Panc1 (cell line): ENCODE measurements at regions not wholly inside any gene's neighbourhood (a gene's known extent, or its start where the extent isn't known, plus 50 kb on each side); places are given as distances from the start of the nearest gene placed in this dataset.
A peak's percentile ranks its signal among the peaks of the same experiment; 100 is the strongest.
"Not testable (repeated sequence)": the region's sequence is repeated elsewhere in the genome, so short reads cannot be mapped to it uniquely, and the experiment has no call there.

Experiments used
- ATAC-seq: fragments of 200-7000 bp; cut with Tn5 transposase; 2 replicates; pipeline ENCODE4 v1.9.1; 2020; ENCODE audit warnings: mild to moderate bottlenecking, moderate library complexity
- BruUV-seq: library from RNA; stranded (reverse); fragments of 400-500 nt; replicated peaks from 2 replicates; lab custom pipeline; 2021; lab: Mats Ljungman, UMichigan
- CTCF ChIA-PET: fragments of 300-600 bp; sonication (Branson Sonifier 250); formaldehyde crosslinking; loops from one replicate; lab custom pipeline; 2022; ENCODE audit warnings: antibody characterized with exemption; lab: Charles Lee
- POLR2A ChIA-PET: fragments of 300-600 bp; sonication (Branson Sonifier 250); formaldehyde crosslinking; loops from one replicate; lab custom pipeline; 2022; ENCODE audit warnings: antibody characterized with exemption; lab: Charles Lee
- DNase-seq: peaks from one replicate; pipeline ENCODE4 v3.0.0-alpha.2; 2010; ENCODE audit warnings: low read depth, low spot score
- H3K27ac ChIP-seq: 2 replicates; pipeline ENCODE4 v1.5.1; 2011; ENCODE audit warnings: mild to moderate bottlenecking, low read length, inconsistent platforms
- H3K27me3 ChIP-seq: fragments of 200-500 bp; sonication (Bioruptor generic); 2 replicates; pipeline ENCODE4 v1.6.0; 2014; ENCODE audit warnings: low read length, inconsistent platforms; ENCODE audit not compliant: control insufficient read depth, insufficient read depth
- H3K36me3 ChIP-seq: fragments of 200-500 bp; sonication (Bioruptor generic); 2 replicates; pipeline ENCODE4 v1.5.1; 2014; ENCODE audit warnings: inconsistent platforms, mild to moderate bottlenecking, low read length, moderate library complexity; ENCODE audit not compliant: control insufficient read depth, insufficient read depth
- H3K4me1 ChIP-seq: 2 replicates; pipeline ENCODE4 v1.5.1; 2011; ENCODE audit warnings: inconsistent platforms, mild to moderate bottlenecking, low read length, moderate library complexity; ENCODE audit not compliant: control insufficient read depth, insufficient read depth
- H3K4me3 ChIP-seq, 2 experiments: 2 replicates each; pipeline ENCODE4 v1.5.1; 2011 to 2012; ENCODE audit warnings: low read depth in 2 of 2, low read length in 2 of 2, mild to moderate bottlenecking in 2 of 2, inconsistent platforms in 1 of 2, moderate library complexity in 1 of 2
- H3K9me3 ChIP-seq: fragments of 200-500 bp; sonication (Bioruptor generic); 2 replicates; pipeline ENCODE4 v1.5.1; 2014; ENCODE audit warnings: low read depth, mild to moderate bottlenecking, inconsistent platforms, low read length, moderate library complexity; ENCODE audit not compliant: control insufficient read depth, insufficient read depth
- POLR2AphosphoS5 ChIP-seq: IDR thresholded peaks from 2 replicates; pipeline ENCODE4 v1.6.1; 2012; ENCODE audit warnings: mild to moderate bottlenecking, low read depth, low read length, moderate library complexity
- SIN3A ChIP-seq: IDR thresholded peaks from 2 replicates; pipeline ENCODE4 v1.6.1; 2012; ENCODE audit warnings: low read depth, mild to moderate bottlenecking, low read length, moderate library complexity, borderline replicate concordance; ENCODE audit not compliant: insufficient read depth
- TCF7L2 ChIP-seq: IDR thresholded peaks from 2 replicates; pipeline ENCODE4 v1.6.1; 2011; ENCODE audit warnings: mild to moderate bottlenecking, low read depth, low read length, inconsistent platforms
- in situ Hi-C: cut with HindIII; loops from 2 replicates; pipeline ENCODE4 v1.10.0; 2016; ENCODE audit warnings: low sequenced_read_pairs, low pct_unique_long_range_greater_than_20kb
- intact Hi-C: fragments of 100-400 bp; cut with micrococcal nuclease; formaldehyde crosslinking; loops from one replicate; pipeline ENCODE4 v1.10.0; 2022; ENCODE audit not compliant: unreplicated experiment
- TF ChIP-seq, protein P1 (sequence below): fragments of 450-650 bp; IDR thresholded peaks from 2 replicates; pipeline ENCODE4 v1.5.1; 2017; ENCODE audit warnings: mild to moderate bottlenecking
- TF ChIP-seq, protein P2 (sequence below), 2 experiments: IDR thresholded peaks; 2 replicates each; pipeline ENCODE4 v1.6.1; 2011 to 2012; ENCODE audit warnings: low read depth in 2 of 2, control low read depth in 1 of 2, low read length in 1 of 2, mild to moderate bottlenecking in 1 of 2, moderate library complexity in 1 of 2; ENCODE audit not compliant: insufficient read depth in 1 of 2

- ChIA-PET POLR2A (interaction anchor here (0.7 kb wide), 1 partner anchor 86 kb away, joined by 3 read pairs; no protein-coding TSS in a partner anchor), CTCF (interaction anchor here (0.6 kb wide), 1 partner anchor 144 kb away, joined by 3 read pairs; no protein-coding TSS in a partner anchor)
- Histone ChIP-seq H3K9me3 (no peaks in the 10 kb centered on the region), H3K4me3 (no peak overlapping the region), H3K36me3 (no peaks in the 10 kb centered on the region), H3K27ac (no peak overlapping the region), H3K27me3 (no peaks in the 10 kb centered on the region), H3K4me1 (no peaks in the 10 kb centered on the region)
- ATAC-seq (peak; percentile 61; the same call in 1 of the 2 replicates), DNase-seq (no peak)
- BruUV-seq = no TSS peak
- in situ Hi-C loops (no loop called here), intact Hi-C loops (no loop called here)
- TF ChIP-seq, protein P1, sequence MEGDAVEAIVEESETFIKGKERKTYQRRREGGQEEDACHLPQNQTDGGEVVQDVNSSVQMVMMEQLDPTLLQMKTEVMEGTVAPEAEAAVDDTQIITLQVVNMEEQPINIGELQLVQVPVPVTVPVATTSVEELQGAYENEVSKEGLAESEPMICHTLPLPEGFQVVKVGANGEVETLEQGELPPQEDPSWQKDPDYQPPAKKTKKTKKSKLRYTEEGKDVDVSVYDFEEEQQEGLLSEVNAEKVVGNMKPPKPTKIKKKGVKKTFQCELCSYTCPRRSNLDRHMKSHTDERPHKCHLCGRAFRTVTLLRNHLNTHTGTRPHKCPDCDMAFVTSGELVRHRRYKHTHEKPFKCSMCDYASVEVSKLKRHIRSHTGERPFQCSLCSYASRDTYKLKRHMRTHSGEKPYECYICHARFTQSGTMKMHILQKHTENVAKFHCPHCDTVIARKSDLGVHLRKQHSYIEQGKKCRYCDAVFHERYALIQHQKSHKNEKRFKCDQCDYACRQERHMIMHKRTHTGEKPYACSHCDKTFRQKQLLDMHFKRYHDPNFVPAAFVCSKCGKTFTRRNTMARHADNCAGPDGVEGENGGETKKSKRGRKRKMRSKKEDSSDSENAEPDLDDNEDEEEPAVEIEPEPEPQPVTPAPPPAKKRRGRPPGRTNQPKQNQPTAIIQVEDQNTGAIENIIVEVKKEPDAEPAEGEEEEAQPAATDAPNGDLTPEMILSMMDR = no peak
- no peak for TF ChIP-seq TCF7L2
- TF ChIP-seq, protein P2, sequence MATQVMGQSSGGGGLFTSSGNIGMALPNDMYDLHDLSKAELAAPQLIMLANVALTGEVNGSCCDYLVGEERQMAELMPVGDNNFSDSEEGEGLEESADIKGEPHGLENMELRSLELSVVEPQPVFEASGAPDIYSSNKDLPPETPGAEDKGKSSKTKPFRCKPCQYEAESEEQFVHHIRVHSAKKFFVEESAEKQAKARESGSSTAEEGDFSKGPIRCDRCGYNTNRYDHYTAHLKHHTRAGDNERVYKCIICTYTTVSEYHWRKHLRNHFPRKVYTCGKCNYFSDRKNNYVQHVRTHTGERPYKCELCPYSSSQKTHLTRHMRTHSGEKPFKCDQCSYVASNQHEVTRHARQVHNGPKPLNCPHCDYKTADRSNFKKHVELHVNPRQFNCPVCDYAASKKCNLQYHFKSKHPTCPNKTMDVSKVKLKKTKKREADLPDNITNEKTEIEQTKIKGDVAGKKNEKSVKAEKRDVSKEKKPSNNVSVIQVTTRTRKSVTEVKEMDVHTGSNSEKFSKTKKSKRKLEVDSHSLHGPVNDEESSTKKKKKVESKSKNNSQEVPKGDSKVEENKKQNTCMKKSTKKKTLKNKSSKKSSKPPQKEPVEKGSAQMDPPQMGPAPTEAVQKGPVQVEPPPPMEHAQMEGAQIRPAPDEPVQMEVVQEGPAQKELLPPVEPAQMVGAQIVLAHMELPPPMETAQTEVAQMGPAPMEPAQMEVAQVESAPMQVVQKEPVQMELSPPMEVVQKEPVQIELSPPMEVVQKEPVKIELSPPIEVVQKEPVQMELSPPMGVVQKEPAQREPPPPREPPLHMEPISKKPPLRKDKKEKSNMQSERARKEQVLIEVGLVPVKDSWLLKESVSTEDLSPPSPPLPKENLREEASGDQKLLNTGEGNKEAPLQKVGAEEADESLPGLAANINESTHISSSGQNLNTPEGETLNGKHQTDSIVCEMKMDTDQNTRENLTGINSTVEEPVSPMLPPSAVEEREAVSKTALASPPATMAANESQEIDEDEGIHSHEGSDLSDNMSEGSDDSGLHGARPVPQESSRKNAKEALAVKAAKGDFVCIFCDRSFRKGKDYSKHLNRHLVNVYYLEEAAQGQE (IDR thresholded peaks at IDR 0.05; ENCODE audit: insufficient read depth in 1 of 2, low read depth in 2 of 2, low read length in 1 of 2) = no peak
- TF ChIP-seq POLR2AphosphoS5 = no peak
- TF ChIP-seq SIN3A = no peak
Measured at GRCh38 chr1:24248859-24249258, 61.8 kb upstream of the IFNLR1 start.

GRCh38 chr1:24247337-24247736 lies 60.2 kb upstream of the IFNLR1 start:
- DNase-seq, in situ Hi-C loops, CTCF ChIA-PET, POLR2A ChIA-PET, H3K27me3 ChIP-seq, H3K36me3 ChIP-seq, BruUV-seq, H3K27ac ChIP-seq, intact Hi-C loops, ATAC-seq, H3K4me1 ChIP-seq, H3K4me3 ChIP-seq, H3K9me3 ChIP-seq: not testable (repeated sequence)

DNA sequence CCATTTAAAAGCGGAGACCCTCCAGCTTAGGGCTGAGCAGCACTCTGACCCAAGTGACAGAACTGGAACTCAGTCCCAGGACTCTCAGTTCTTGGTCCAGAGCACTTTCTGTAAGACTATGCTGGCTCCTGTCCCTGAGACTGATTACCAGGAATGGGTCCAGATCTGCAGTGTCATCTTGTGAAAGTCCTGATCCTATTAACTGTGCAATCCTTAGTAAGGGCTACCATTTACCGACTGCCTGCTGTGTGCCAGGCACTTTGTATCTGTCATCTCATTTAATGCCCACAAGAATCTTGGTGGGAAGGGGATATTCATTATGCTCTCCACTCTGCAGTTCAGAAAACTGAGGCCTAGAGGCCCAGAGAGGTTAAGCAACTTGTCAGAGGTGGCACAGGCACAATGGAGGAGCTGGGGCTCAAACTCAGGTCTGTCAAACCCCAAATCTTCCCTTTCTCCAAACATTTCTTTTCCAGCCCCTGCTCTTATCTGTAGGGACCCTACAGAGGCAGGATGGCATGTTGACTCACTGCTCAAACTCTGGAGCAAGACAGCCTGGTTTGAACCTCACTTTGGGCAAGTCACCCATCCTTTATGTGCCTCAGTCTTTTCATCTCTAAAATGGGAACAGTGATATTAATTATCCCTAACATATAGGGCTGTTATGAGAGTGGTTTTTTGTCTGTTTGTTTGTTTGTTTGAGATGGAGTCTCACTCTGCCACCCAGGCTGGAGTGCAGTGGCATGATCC lies 57.6 kb upstream of the IFNLR1 start:
- DNase-seq (no peak), ATAC-seq (peak; percentile 43; the same call in 1 of the 2 replicates)
- no peak for TF ChIP-seq SIN3A
- TF ChIP-seq, protein P2 (IDR thresholded peaks at IDR 0.05; ENCODE audit: insufficient read depth in 1 of 2, low read depth in 2 of 2, low read length in 1 of 2) = no peak
- no peaks in the 10 kb centered on the region for H3K27me3 ChIP-seq
- H3K27ac ChIP-seq = no peak overlapping the region
- intact Hi-C loops (no loop called here), in situ Hi-C loops (no loop called here)
- no peak overlapping the region for H3K4me3 ChIP-seq
- H3K9me3 ChIP-seq = no peaks in the 10 kb centered on the region
- ChIA-PET CTCF (no interaction called here), POLR2A (interaction anchor here (0.6 to 0.7 kb wide), 3 partner anchors 22 to 607 kb away, joined by 3 to 18 read pairs (median 12); no protein-coding TSS in a partner anchor)
- H3K36me3 ChIP-seq = no peaks in the 10 kb centered on the region
- no peaks in the 10 kb centered on the region for H3K4me1 ChIP-seq
- BruUV-seq = no TSS peak
